SU-DHL-6 (cell line): ENCODE measurements at regions not wholly inside any gene's neighbourhood (a gene's known extent, or its start where the extent isn't known, plus 50 kb on each side); places are given as distances from the start of the nearest gene placed in this dataset.
"Not testable (repeated sequence)": the region's sequence is repeated elsewhere in the genome, so short reads cannot be mapped to it uniquely, and the experiment has no call there.

Source experiments
- EZH2phosphoT487 ChIP-seq: fragments of 200-600 bp; sonication (generic), shearing (Covaris generic); conservative IDR thresholded peaks from 2 replicates; pipeline ENCODE4 v1.6.1; 2018; ENCODE audit warnings: mild to moderate bottlenecking, antibody characterized with exemption, low read length, moderate library complexity, mixed read lengths
- TF ChIP-seq, protein P1 (sequence below): fragments of 200-600 bp; sonication (generic); IDR thresholded peaks from one replicate; pipeline ENCODE4 v1.5.1; 2017; ENCODE audit warnings: antibody characterized with exemption, mild to moderate bottlenecking, low read length, moderate library complexity; ENCODE audit not compliant: insufficient read depth, poor library complexity, severe bottlenecking

GRCh38 chr15:20325751-20326150, 215.8 kb downstream of the GOLGA6L6 start:
- TF ChIP-seq, protein P1, sequence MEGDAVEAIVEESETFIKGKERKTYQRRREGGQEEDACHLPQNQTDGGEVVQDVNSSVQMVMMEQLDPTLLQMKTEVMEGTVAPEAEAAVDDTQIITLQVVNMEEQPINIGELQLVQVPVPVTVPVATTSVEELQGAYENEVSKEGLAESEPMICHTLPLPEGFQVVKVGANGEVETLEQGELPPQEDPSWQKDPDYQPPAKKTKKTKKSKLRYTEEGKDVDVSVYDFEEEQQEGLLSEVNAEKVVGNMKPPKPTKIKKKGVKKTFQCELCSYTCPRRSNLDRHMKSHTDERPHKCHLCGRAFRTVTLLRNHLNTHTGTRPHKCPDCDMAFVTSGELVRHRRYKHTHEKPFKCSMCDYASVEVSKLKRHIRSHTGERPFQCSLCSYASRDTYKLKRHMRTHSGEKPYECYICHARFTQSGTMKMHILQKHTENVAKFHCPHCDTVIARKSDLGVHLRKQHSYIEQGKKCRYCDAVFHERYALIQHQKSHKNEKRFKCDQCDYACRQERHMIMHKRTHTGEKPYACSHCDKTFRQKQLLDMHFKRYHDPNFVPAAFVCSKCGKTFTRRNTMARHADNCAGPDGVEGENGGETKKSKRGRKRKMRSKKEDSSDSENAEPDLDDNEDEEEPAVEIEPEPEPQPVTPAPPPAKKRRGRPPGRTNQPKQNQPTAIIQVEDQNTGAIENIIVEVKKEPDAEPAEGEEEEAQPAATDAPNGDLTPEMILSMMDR, result not testable (repeated sequence)
- not testable (repeated sequence) for TF ChIP-seq EZH2phosphoT487
